NCI-H526 (cell line): ENCODE measurements at regions not wholly inside any gene's neighbourhood (a gene's known extent, or its start where the extent isn't known, plus 50 kb on each side); places are given as distances from the start of the nearest gene placed in this dataset.

Source experiments
- DNase-seq, 2 experiments: peaks; one replicate each; lab custom pipeline; 2025; lab: John Stamatoyannopoulos, UW

- no peak for DNase-seq
These were observed 56.1 kb upstream of the GATA6 start for GRCh38 chr18:22113144-22113844.

GRCh38 chr18:22114526-22115321, 54.7 kb upstream of the GATA6 start:
- DNase-seq, result no peak

- DNase-seq, result no peak
These were observed 53.8 kb upstream of the GATA6 start for GRCh38 chr18:22115573-22115972.
